ENCODE measurements at regions not wholly inside any gene's neighbourhood (a gene's known extent, or its start where the extent isn't known, plus 50 kb on each side); places are given as distances from the start of the nearest gene placed in this dataset.

DNA sequence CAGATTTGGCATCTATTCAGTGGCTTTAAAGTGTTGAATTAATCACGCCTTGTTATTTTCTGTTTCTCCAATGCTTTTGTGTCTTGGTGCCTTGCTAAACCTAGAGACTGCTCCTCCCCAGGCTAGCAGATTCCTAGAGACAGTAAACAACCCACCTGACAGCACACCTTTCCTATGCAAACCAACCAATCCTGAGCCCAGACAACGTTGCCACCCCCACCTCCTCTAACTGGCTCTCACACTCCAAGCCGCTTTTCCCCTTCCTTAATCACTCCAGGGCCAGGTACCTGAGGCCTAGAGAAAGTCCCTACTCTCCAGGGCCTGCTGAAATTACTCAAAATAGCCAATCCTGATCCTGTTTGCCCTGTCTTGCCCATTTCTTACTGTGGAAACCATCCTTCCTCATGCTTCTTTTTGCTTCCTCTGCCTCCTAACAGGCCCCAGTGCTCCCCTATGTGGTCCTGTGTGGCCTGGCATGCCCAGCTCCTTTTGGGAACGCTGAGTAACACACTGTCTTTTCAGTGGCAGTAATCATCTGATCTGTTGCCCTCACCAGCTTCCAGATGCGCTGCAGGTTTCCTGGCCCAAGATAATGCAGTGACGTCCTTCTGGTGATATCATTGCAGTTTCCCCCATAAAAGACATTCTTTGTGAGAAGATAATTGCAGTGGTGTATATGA, 53.4 kb downstream of the GAS1 start:
- no peak for DNase-seq (ENCODE audit: low read depth)
- TF ChIP-seq, protein P1, sequence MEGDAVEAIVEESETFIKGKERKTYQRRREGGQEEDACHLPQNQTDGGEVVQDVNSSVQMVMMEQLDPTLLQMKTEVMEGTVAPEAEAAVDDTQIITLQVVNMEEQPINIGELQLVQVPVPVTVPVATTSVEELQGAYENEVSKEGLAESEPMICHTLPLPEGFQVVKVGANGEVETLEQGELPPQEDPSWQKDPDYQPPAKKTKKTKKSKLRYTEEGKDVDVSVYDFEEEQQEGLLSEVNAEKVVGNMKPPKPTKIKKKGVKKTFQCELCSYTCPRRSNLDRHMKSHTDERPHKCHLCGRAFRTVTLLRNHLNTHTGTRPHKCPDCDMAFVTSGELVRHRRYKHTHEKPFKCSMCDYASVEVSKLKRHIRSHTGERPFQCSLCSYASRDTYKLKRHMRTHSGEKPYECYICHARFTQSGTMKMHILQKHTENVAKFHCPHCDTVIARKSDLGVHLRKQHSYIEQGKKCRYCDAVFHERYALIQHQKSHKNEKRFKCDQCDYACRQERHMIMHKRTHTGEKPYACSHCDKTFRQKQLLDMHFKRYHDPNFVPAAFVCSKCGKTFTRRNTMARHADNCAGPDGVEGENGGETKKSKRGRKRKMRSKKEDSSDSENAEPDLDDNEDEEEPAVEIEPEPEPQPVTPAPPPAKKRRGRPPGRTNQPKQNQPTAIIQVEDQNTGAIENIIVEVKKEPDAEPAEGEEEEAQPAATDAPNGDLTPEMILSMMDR (IDR thresholded peaks at IDR 0.05; ENCODE audit: low read depth, low read length, missing control alignments) = no peak

GRCh38 chr9:86892576-86892975, 54.7 kb downstream of the GAS1 start:
- DNase-seq (ENCODE audit: low read depth) = no peak
- H3K4me3 ChIP-seq (ENCODE audit: low read depth, low read length) = no peak overlapping the region
- TF ChIP-seq, protein P1 (IDR thresholded peaks at IDR 0.05; ENCODE audit: low read depth, low read length, missing control alignments) = no peak

More for the DNA sequence above, 53.4 kb downstream of the GAS1 start:
- no peak overlapping the region for H3K4me3 ChIP-seq (ENCODE audit: low read depth, low read length)

DNA sequence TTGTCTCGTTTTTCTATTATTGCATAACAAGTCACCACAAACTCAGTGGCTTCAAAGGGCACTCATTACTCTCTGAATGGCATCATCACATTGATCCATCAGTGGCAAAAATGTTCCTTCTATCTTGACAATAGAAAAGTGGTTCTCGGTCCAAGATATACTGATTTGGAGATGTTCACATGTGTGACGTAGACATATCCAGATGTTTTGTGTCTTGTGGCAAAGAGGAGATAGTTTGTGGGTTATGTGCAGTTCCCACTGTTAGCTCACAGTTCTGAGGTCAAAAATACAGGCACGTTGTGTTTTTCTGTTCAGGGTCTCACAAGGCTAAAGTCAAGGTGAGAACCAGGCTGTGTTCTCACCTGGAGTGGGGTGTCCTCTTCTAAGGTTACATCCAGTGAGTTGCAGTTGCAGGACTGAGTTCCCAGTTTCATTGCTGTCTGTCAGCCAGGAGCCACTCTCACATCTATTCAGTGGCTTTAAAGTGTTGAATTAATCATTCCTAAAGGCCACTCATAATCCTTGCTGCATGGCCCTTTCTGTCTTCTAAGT, 55.3 kb downstream of the GAS1 start:
- no peak for DNase-seq (ENCODE audit: low read depth)
- no peak overlapping the region for H3K4me3 ChIP-seq (ENCODE audit: low read depth, low read length)
- TF ChIP-seq, protein P1 (IDR thresholded peaks at IDR 0.05; ENCODE audit: low read depth, low read length, missing control alignments) = no peak

- no peak overlapping the region for H3K4me3 ChIP-seq (ENCODE audit: low read depth, low read length)
- DNase-seq (ENCODE audit: low read depth) = no peak
- TF ChIP-seq, protein P1 (IDR thresholded peaks at IDR 0.05; ENCODE audit: low read depth, low read length, missing control alignments) = no peak
These were observed 56.2 kb downstream of the GAS1 start for GRCh38 chr9:86891091-86891490.

DNA sequence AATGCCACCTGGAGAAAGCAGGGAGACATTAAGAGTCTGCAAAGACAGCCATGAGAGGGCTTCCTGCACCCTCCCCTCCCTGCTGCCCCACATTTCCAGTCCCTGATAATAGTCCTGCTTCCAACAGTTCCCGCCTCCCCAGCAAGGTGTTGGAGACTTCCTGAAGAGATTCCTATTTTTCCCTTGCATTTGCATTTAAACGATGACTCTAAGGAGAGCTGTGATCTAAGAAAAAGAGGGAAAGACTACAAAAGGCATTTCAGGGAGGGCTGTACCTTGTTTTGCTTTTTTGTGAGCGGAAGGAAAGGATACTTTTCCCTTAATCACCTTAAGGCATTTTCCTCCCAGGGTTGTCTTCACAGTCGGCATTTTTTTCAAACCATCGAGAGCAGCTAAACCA, 62.1 kb downstream of the GAS1 start:
- no peak overlapping the region for H3K4me3 ChIP-seq (ENCODE audit: low read depth, low read length)
- TF ChIP-seq, protein P1 (IDR thresholded peaks at IDR 0.05; ENCODE audit: low read depth, low read length, missing control alignments) = no peak
- no peak for DNase-seq (ENCODE audit: low read depth)

DNA sequence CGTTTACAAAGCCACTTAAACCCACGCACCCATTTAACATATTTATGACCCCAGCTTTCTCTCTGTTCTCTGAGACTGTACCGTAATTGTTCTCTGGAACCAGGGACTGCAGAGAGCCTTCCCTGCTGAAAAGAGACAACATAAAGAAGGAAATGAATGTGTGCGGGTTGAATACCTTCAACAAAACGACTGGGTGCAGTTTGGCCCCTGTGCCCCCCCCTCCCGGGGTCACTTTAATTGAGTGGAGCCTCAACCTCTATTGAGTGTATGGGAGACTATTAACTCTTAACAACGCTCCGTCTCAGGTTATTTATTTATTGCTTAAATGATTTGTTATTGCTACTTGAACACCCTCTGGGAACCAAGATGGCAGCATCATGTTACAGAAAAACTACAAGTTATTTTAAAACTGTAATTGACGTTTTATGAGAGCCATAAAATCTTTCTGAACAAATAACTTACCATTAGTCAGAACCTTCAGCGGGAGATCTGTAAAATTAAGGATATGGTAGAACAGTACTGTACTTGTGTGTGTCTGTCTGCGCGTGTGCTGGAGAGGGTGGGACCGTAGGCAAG, 70.6 kb downstream of the GAS1 start:
- TF ChIP-seq, protein P1 (IDR thresholded peaks at IDR 0.05; ENCODE audit: low read depth, low read length, missing control alignments) = no peak
- H3K4me3 ChIP-seq (ENCODE audit: low read depth, low read length) = no peak overlapping the region
- no peak for DNase-seq (ENCODE audit: low read depth)
